Testis (tissue), 2 donors: ENCODE measurements at regions not wholly inside any gene's neighbourhood (a gene's known extent, or its start where the extent isn't known, plus 50 kb on each side); places are given as distances from the start of the nearest gene placed in this dataset.

Experiments
- DNase-seq: peaks from one replicate; pipeline ENCODE4 v3.0.0-alpha.2; 2019
- H3K27ac ChIP-seq, 2 donors: fragments of 200-600 bp; sonication (generic); one replicate each; pipeline ENCODE4 v1.5.1; 2019
- H3K27me3 ChIP-seq: fragments of 200-600 bp; sonication (generic); one replicate; pipeline ENCODE4 v1.5.1; 2019
- H3K36me3 ChIP-seq: fragments of 200-600 bp; sonication (generic); one replicate; pipeline ENCODE4 v1.5.1; 2017; ENCODE audit warnings: low read depth; ENCODE audit errors: missing control alignments
- H3K4me1 ChIP-seq: fragments of 200-600 bp; sonication (generic); one replicate; pipeline ENCODE4 v1.5.1; 2019
- H3K4me3 ChIP-seq, 2 donors: fragments of 200-600 bp; sonication (generic); one replicate each; pipeline ENCODE4 v1.5.1; 2017 to 2019
- H3K9me3 ChIP-seq: fragments of 200-600 bp; sonication (generic); one replicate; pipeline ENCODE4 v1.5.1; 2017
- POLR2A ChIP-seq: fragments of 450-650 bp; IDR thresholded peaks from one replicate; pipeline ENCODE4 v1.6.1; 2017; ENCODE audit warnings: antibody characterized with exemption, mild to moderate bottlenecking, moderate library complexity
- WGBS, 2 donors: methylation state at CpG; one replicate each; pipeline ENCODE4 v1.1.5; 2018; 5-methylcytosine and 5-hydroxymethylcytosine counted together
- intact Hi-C: fragments of 100-400 bp; cut with DNase I; formaldehyde crosslinking; loops from one replicate; pipeline ENCODE4 v1.15.1; 2023; ENCODE audit warnings: low total_unique reads
- TF ChIP-seq, protein P1 (sequence below), 3 experiments: fragments of 450-650 bp in 2 of 3; fragments of 200-600 bp in 1 of 3; sonication (generic) in 1 of 3; IDR thresholded peaks; one replicate each; pipeline ENCODE4 v1.5.1; 2016 to 2019; ENCODE audit warnings: antibody characterized with exemption in 3 of 3, mild to moderate bottlenecking in 2 of 3, moderate library complexity in 1 of 3

DNA sequence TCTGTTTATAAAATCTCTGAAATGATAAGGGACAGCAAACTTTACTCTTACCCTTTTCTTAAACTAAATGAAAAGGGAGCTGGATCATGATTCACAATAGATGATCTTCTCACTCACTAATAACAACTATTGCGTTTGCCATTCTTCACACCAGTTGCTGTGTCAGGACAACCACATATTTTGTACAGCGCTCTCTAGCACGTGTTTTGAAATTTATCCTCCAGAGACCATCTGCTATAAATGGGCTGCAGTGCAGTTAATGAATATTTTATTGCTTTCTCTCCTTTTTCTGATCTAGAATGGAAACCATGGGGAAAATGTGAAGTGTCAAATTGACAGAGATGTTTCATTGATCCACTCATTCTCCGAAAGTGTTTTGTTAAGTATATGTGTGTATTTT is 258.4 kb upstream of the CCNH start:
- WGBS, 2 donors = 76 to 77% methylated on average over 4 of the region's 4 CpGs
- intact Hi-C loops = no loop called here

GRCh38 chr5:87665166-87665565 is 252.4 kb upstream of the CCNH start:
- H3K4me3 ChIP-seq = no peak overlapping the region
- 78 to 80% methylated on average over 1 of the region's 1 CpG for WGBS, 2 donors

More for the DNA sequence above, 258.4 kb upstream of the CCNH start:
- Histone ChIP-seq H3K4me1 (no peaks in the 10 kb centered on the region), H3K9me3 (no peaks in the 10 kb centered on the region), H3K27ac (no peak overlapping the region), H3K27me3 (no peaks in the 10 kb centered on the region), H3K4me3 (no peak overlapping the region), H3K36me3 (no peaks in the 10 kb centered on the region)
- no peak for DNase-seq
- no peak for TF ChIP-seq POLR2A
- TF ChIP-seq, protein P1, sequence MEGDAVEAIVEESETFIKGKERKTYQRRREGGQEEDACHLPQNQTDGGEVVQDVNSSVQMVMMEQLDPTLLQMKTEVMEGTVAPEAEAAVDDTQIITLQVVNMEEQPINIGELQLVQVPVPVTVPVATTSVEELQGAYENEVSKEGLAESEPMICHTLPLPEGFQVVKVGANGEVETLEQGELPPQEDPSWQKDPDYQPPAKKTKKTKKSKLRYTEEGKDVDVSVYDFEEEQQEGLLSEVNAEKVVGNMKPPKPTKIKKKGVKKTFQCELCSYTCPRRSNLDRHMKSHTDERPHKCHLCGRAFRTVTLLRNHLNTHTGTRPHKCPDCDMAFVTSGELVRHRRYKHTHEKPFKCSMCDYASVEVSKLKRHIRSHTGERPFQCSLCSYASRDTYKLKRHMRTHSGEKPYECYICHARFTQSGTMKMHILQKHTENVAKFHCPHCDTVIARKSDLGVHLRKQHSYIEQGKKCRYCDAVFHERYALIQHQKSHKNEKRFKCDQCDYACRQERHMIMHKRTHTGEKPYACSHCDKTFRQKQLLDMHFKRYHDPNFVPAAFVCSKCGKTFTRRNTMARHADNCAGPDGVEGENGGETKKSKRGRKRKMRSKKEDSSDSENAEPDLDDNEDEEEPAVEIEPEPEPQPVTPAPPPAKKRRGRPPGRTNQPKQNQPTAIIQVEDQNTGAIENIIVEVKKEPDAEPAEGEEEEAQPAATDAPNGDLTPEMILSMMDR (IDR thresholded peaks at IDR 0.05) = no peak

GRCh38 chr5:87661784-87662566 is 249.2 kb upstream of the CCNH start:
- no peak overlapping the region for H3K4me3 ChIP-seq
- intact Hi-C loops = no loop called here
- TF ChIP-seq, protein P1 (IDR thresholded peaks at IDR 0.05) = no peak
- no peak for TF ChIP-seq POLR2A
- H3K27ac ChIP-seq = no peak overlapping the region
- 79 to 85% methylated on average over 2 of the region's 2 CpGs for WGBS, 2 donors
- H3K36me3 ChIP-seq = no peaks in the 10 kb centered on the region
- H3K4me1 ChIP-seq = no peaks in the 10 kb centered on the region
- H3K9me3 ChIP-seq = no peaks in the 10 kb centered on the region
- no peak for DNase-seq
- H3K27me3 ChIP-seq = no peaks in the 10 kb centered on the region

More at GRCh38 chr5:87665166-87665565, 252.4 kb upstream of the CCNH start:
- intact Hi-C loops = no loop called here
- H3K4me1 ChIP-seq = no peaks in the 10 kb centered on the region
- no peaks in the 10 kb centered on the region for H3K27me3 ChIP-seq
- no peaks in the 10 kb centered on the region for H3K9me3 ChIP-seq
- H3K36me3 ChIP-seq = no peaks in the 10 kb centered on the region
- DNase-seq = no peak
- TF ChIP-seq POLR2A = no peak
- TF ChIP-seq, protein P1 (IDR thresholded peaks at IDR 0.05) = no peak
- no peak overlapping the region for H3K27ac ChIP-seq

GRCh38 chr5:87653242-87653641 is 240.5 kb upstream of the CCNH start:
- Histone ChIP-seq H3K27me3 (no peaks in the 10 kb centered on the region), H3K4me3 (no peak overlapping the region), H3K36me3 (no peaks in the 10 kb centered on the region), H3K27ac (no peak overlapping the region), H3K4me1 (no peaks in the 10 kb centered on the region), H3K9me3 (no peaks in the 10 kb centered on the region)
- intact Hi-C loops = no loop called here
- TF ChIP-seq, protein P1 (IDR thresholded peaks at IDR 0.05) = no peak
- no peak for TF ChIP-seq POLR2A
- 82 to 93% methylated on average over 2 of the region's 2 CpGs for WGBS, 2 donors
- DNase-seq = no peak

DNA sequence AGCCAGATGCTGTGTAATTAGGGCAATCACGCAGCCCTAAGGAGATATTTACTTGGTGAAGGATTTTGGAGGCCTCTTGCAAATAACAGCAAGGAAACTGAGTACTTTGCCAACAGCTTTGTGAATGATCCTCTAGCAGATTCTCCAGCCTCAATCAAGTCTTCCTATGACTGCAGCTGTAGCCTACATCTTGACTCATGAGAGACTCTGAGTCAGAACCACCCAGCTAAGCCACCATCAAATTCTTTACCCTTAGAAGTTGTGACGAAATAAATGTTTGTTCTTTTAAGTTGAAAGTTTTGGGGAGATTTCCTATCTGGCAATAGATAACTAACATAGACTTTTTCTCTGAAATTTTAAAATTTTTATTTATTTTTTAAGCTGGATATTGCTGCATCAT is 237.6 kb upstream of the CCNH start:
- no peak overlapping the region for H3K4me3 ChIP-seq
- H3K27me3 ChIP-seq = no peaks in the 10 kb centered on the region
- H3K4me1 ChIP-seq = no peaks in the 10 kb centered on the region
- TF ChIP-seq POLR2A = no peak
- TF ChIP-seq, protein P1 (IDR thresholded peaks at IDR 0.05) = no peak
- no peaks in the 10 kb centered on the region for H3K36me3 ChIP-seq
- 52 to 62% methylated on average over 2 of the region's 2 CpGs for WGBS, 2 donors
- H3K27ac ChIP-seq = no peak overlapping the region
- no peak for DNase-seq
- no peaks in the 10 kb centered on the region for H3K9me3 ChIP-seq
- intact Hi-C loops = no loop called here
